Right lobe of liver (tissue), 6 donors: ENCODE measurements at regions not wholly inside any gene's neighbourhood (a gene's known extent, or its start where the extent isn't known, plus 50 kb on each side); places are given as distances from the start of the nearest gene placed in this dataset.

Source experiments
- ATAC-seq, 4 donors: fragments of 200-7000 bp; cut with Tn5 transposase; one replicate each; pipeline ENCODE4 v1.9.1; 2020; ENCODE audit warnings: mild to moderate bottlenecking in 4 of 4, moderate library complexity in 4 of 4
- DNase-seq, 3 donors: peaks; one replicate each; pipeline ENCODE4 v3.0.0-alpha.2; 2020
- H3K27ac ChIP-seq, 3 donors: fragments of 200-600 bp; one replicate each; pipeline ENCODE4 v1.8.0; 2022
- H3K27me3 ChIP-seq, 2 donors: fragments of 200-600 bp; one replicate each; pipeline ENCODE4 v1.8.0; 2022
- H3K36me3 ChIP-seq, 4 donors: fragments of 200-600 bp; sonication (generic) in 1 of 4; one replicate each; pipeline versions ENCODE4 v1.5.1 to v1.8.0; 2017 to 2022; ENCODE audit warnings: control low read depth in 1 of 4
- H3K4me1 ChIP-seq, 4 donors: fragments of 200-600 bp; sonication (generic) in 1 of 4; one replicate each; pipeline versions ENCODE4 v1.5.1 to v1.8.0; 2017 to 2022; ENCODE audit warnings: control low read depth in 1 of 4
- H3K4me3 ChIP-seq, 3 donors: fragments of 200-600 bp; one replicate each; pipeline ENCODE4 v1.8.0; 2022
- H3K9me3 ChIP-seq, 4 donors: fragments of 200-600 bp; sonication (generic) in 1 of 4; one replicate each; pipeline versions ENCODE4 v1.5.1 to v1.8.0; 2017 to 2022; ENCODE audit warnings: control low read depth in 1 of 4
- POLR2A ChIP-seq: fragments of 450-650 bp; IDR thresholded peaks from one replicate; pipeline ENCODE4 v1.6.1; 2017; ENCODE audit warnings: antibody characterized with exemption, mild to moderate bottlenecking
- WGBS: methylation state at CpG from one replicate; pipeline ENCODE4 v1.1.6; 2018; ENCODE audit warnings: low coverage, low lambda C conversion rate; ENCODE audit not compliant: insufficient coverage; ENCODE audit errors: missing lambda C conversion rate; 5-methylcytosine and 5-hydroxymethylcytosine counted together
- intact Hi-C, 2 donors: fragments of 100-400 bp; cut with DNase I; formaldehyde crosslinking; loops; one replicate each; pipeline versions ENCODE4 v1.11.2 to v1.14.1; 2022
- TF ChIP-seq, protein P1 (sequence below), 4 donors: fragments of 200-600 bp in 3 of 4; fragments of 450-650 bp in 1 of 4; IDR thresholded peaks; one replicate each; pipeline versions ENCODE4 v1.5.1 to v1.8.0; 2016 to 2022; ENCODE audit warnings: antibody characterized with exemption in 4 of 4, mild to moderate bottlenecking in 2 of 4
- donor health status: DM: no; HTN: yes; CAD: no.
- donor health status: DM: no; HTN: no; CAD: no.
- donor health status: DM: no; HTN: no; CAD: no.
- donor health status: DM: no; HTN: yes; CAD: no.
- donor health status: DM: no; HTN: yes; CAD: no.

DNA sequence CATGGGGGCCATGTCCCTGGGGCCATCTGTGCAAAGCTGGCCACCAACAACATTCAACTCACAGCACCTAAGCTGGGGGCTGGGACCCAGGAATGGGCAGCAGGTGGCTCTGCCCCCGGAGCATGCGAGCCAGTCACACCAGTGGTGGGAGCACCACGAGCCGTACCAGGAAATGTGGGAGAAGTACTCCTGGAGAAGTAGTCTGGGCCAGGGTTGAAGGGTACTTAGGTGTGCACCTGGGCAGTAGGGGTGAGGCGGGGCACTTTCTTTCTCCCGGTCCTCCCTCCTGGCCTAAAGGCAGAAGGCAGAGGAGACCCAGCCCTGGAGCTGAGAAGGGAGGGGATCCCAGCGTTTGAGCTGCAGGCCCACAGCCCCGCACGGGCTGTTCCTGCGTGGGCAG lies 94.2 kb downstream of the PLXNA1 start:
- H3K36me3 ChIP-seq: no peaks in the 10 kb centered on the region
- WGBS: 100% methylated on average over 1 of the region's 10 CpGs
- ATAC-seq (no peak), DNase-seq (no peak)
- no peak overlapping the region for H3K27ac ChIP-seq
- H3K9me3 ChIP-seq: no peaks in the 10 kb centered on the region
- intact Hi-C loops: no loop called here
- H3K27me3 ChIP-seq: no peaks in the 10 kb centered on the region
- H3K4me1 ChIP-seq: no peaks in the 10 kb centered on the region
- no peak overlapping the region for H3K4me3 ChIP-seq
- TF ChIP-seq, protein P1, sequence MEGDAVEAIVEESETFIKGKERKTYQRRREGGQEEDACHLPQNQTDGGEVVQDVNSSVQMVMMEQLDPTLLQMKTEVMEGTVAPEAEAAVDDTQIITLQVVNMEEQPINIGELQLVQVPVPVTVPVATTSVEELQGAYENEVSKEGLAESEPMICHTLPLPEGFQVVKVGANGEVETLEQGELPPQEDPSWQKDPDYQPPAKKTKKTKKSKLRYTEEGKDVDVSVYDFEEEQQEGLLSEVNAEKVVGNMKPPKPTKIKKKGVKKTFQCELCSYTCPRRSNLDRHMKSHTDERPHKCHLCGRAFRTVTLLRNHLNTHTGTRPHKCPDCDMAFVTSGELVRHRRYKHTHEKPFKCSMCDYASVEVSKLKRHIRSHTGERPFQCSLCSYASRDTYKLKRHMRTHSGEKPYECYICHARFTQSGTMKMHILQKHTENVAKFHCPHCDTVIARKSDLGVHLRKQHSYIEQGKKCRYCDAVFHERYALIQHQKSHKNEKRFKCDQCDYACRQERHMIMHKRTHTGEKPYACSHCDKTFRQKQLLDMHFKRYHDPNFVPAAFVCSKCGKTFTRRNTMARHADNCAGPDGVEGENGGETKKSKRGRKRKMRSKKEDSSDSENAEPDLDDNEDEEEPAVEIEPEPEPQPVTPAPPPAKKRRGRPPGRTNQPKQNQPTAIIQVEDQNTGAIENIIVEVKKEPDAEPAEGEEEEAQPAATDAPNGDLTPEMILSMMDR (IDR thresholded peaks at IDR 0.05): no peak
- TF ChIP-seq POLR2A: no peak

DNA sequence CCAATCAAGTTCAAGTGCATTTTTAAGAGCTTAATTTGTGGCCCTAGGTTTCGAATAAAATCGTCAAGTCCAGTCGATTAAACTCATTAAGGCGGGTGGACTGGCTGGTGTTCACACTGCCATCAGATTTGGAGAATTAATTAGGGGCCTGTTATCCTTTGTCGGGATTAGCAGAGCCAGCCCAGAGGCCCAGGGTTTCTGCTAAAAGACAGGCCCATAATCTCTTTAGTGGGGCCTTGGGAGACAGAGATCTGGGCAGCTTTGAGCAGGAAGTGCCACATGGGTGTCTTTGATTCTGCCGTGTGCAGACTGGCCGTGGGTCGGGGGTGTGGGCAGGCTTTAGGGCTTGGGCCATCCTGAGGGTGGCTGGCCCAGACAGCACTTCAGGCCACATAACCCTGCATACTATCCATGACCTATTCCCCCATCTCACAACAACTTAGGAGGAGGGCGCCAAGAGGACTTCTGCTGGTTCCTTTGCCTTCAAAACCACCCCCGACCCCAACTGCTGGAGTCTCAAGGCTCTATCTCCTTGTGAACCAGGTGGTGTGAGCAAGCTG lies 94.7 kb downstream of the PLXNA1 start:
- no peak overlapping the region for H3K4me3 ChIP-seq
- ATAC-seq (no peak), DNase-seq (no peak)
- no peak overlapping the region for H3K27ac ChIP-seq
- no peaks in the 10 kb centered on the region for H3K36me3 ChIP-seq
- intact Hi-C loops: no loop called here
- H3K9me3 ChIP-seq: no peaks in the 10 kb centered on the region
- no peaks in the 10 kb centered on the region for H3K27me3 ChIP-seq
- WGBS: 87% methylated on average over 7 of the region's 10 CpGs
- H3K4me1 ChIP-seq: no peaks in the 10 kb centered on the region
- no peak for TF ChIP-seq POLR2A
- TF ChIP-seq, protein P1 (IDR thresholded peaks at IDR 0.05): no peak

DNA sequence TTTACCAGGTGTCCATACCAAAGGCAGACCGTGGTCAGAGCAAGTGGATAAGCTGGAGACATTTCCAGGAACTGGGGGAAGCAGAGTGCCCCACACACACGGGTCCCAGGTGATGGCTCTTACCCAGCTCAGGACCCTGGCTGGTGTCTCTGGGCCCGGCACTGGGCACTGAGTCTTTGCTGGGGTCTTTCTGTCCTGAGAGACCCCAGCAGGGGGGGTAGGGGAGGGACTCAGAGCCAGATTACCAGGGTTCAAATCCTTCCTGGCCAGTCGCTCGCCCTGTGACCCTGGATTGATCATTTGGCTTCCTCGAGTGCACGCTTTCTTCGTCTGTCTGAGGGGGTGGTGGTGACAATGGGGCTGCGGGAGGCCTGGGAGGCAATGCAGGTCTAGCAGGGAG lies 95.7 kb downstream of the PLXNA1 start:
- intact Hi-C loops: no loop called here

DNA sequence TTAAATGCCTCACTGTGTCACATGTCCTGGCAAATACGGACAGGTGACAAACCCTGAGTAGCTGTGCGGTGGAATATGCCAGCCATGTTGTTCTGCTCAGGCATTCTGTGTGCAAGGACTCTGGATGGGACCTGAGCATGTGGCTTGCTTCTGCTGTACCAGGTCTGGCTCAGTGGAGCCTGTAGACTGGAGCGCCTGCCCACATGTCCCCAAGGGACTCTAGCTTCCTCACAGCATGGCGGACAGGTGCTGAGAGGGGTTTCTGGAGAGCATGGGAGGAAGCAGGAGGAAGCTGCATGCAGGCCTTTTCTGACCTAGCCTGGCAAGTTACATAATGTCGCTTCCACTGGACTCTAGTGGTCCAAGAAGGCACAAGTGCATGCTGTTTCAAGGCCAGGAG lies 96.3 kb downstream of the PLXNA1 start:
- H3K9me3 ChIP-seq: no peaks in the 10 kb centered on the region
- WGBS: 100% methylated on average over 2 of the region's 5 CpGs
- no peak overlapping the region for H3K27ac ChIP-seq
- intact Hi-C loops: no loop called here
- H3K4me1 ChIP-seq: no peaks in the 10 kb centered on the region
- H3K27me3 ChIP-seq: no peaks in the 10 kb centered on the region
- no peak overlapping the region for H3K4me3 ChIP-seq
- no peak for TF ChIP-seq POLR2A
- TF ChIP-seq, protein P1 (IDR thresholded peaks at IDR 0.05): no peak
- no peak for ATAC-seq
- peak in 1 of 3 donors; percentile 22 for DNase-seq
- H3K36me3 ChIP-seq: no peaks in the 10 kb centered on the region

More for the DNA sequence above, 95.7 kb downstream of the PLXNA1 start:
- DNase-seq (no peak), ATAC-seq (no peak)
- no peaks in the 10 kb centered on the region for H3K9me3 ChIP-seq
- 50% methylated on average over 2 of the region's 9 CpGs for whole genome bisulfite sequencing
- no peaks in the 10 kb centered on the region for H3K4me1 ChIP-seq
- no peaks in the 10 kb centered on the region for H3K36me3 ChIP-seq
- no peak overlapping the region for H3K4me3 ChIP-seq
- H3K27me3 ChIP-seq: no peaks in the 10 kb centered on the region
- no peak for TF ChIP-seq POLR2A
- TF ChIP-seq, protein P1 (IDR thresholded peaks at IDR 0.05): no peak
- H3K27ac ChIP-seq: no peak overlapping the region
